HepG2 (cell line): ENCODE measurements at regions not wholly inside any gene's neighbourhood (a gene's known extent, or its start where the extent isn't known, plus 50 kb on each side); places are given as distances from the start of the nearest gene placed in this dataset.

Source experiments
- AKAP8 ChIP-seq: sonication (generic); formaldehyde crosslinking; IDR thresholded peaks from 2 replicates; pipeline ENCODE4 v1.5.1; 2020; ENCODE audit warnings: mild to moderate bottlenecking, missing genetic modification reagents
- ATF6 ChIP-seq: sonication (generic); formaldehyde crosslinking; conservative IDR thresholded peaks from 2 replicates; pipeline ENCODE4 v1.4.0; 2020; ENCODE audit warnings: missing genetic modification reagents
- BCL6 ChIP-seq: IDR thresholded peaks from 2 replicates; pipeline ENCODE4 v1.6.1; 2016; ENCODE audit warnings: missing genetic modification reagents, missing compliant biosample characterization
- CC2D1A ChIP-seq: sonication (generic); formaldehyde crosslinking; IDR thresholded peaks from 2 replicates; pipeline ENCODE4 v1.8.1; 2023; ENCODE audit warnings: mild to moderate bottlenecking, missing genetic modification reagents
- DRAP1 ChIP-seq: IDR thresholded peaks from 2 replicates; pipeline ENCODE4 v1.6.1; 2016; ENCODE audit warnings: missing genetic modification reagents, missing compliant biosample characterization
- FOXO4 ChIP-seq: sonication (generic); formaldehyde crosslinking; conservative IDR thresholded peaks from 2 replicates; pipeline ENCODE4 v1.8.1; 2023; ENCODE audit warnings: missing genetic modification reagents
- HMG20A ChIP-seq: IDR thresholded peaks from 2 replicates; pipeline ENCODE4 v1.6.1; 2016; ENCODE audit warnings: borderline replicate concordance
- HNRNPL ChIP-seq: fragments of 200-400 bp; formaldehyde crosslinking; IDR thresholded peaks from 2 replicates; pipeline ENCODE4 v1.6.1; 2017; ENCODE audit warnings: mild to moderate bottlenecking, low read depth, low read length
- IKZF1 ChIP-seq: fragments of 450-650 bp; IDR thresholded peaks from 2 replicates; pipeline ENCODE4 v1.7.1; 2016
- ISL2 ChIP-seq: sonication (generic); formaldehyde crosslinking; IDR thresholded peaks from 2 replicates; pipeline ENCODE4 v1.5.0; 2020; ENCODE audit warnings: missing genetic modification reagents
- MYC ChIP-seq: sonication (generic); formaldehyde crosslinking; IDR thresholded peaks from 2 replicates; pipeline ENCODE4 v1.9.0; 2021; ENCODE audit warnings: missing genetic modification reagents, borderline replicate concordance
- NCOA5 ChIP-seq: sonication (generic); formaldehyde crosslinking; IDR thresholded peaks from 2 replicates; pipeline ENCODE4 v1.4.0; 2020; ENCODE audit warnings: missing genetic modification reagents
- NONO ChIP-seq, 2 experiments: fragments of 450-650 bp in 1 of 2; sonication (generic) in 1 of 2; formaldehyde crosslinking in 1 of 2; IDR thresholded peaks in 1 of 2; conservative IDR thresholded peaks in 1 of 2; 2 replicates each; pipeline versions ENCODE4 v1.6.1 to v1.8.0; 2017 to 2022; ENCODE audit warnings: mild to moderate bottlenecking in 1 of 2, missing genetic modification reagents in 1 of 2, moderate library complexity in 1 of 2
- NR1H2 ChIP-seq: sonication (generic); formaldehyde crosslinking; IDR thresholded peaks from 2 replicates; pipeline ENCODE4 v1.8.1; 2022; ENCODE audit warnings: low read depth, missing genetic modification reagents, borderline replicate concordance
- PBX3 ChIP-seq: sonication (generic); formaldehyde crosslinking; IDR thresholded peaks from 2 replicates; pipeline ENCODE4 v1.8.1; 2023; ENCODE audit warnings: missing genetic modification reagents, inconsistent platforms, borderline replicate concordance
- PHF20 ChIP-seq: sonication (generic); formaldehyde crosslinking; IDR thresholded peaks from 2 replicates; pipeline ENCODE4 v1.5.0; 2020; ENCODE audit warnings: mild to moderate bottlenecking, missing genetic modification reagents
- RARA ChIP-seq: IDR thresholded peaks from 2 replicates; pipeline ENCODE4 v1.6.1; 2016; ENCODE audit warnings: missing genetic modification reagents, missing compliant biosample characterization
- RARG ChIP-seq: sonication (generic); formaldehyde crosslinking; IDR thresholded peaks from 2 replicates; pipeline ENCODE4 v1.4.0; 2020; ENCODE audit warnings: low read depth, mild to moderate bottlenecking, missing genetic modification reagents
- TRIM22 ChIP-seq: fragments of 450-650 bp; IDR thresholded peaks from 2 replicates; pipeline ENCODE4 v1.6.1; 2017
- ZIK1 ChIP-seq: sonication (generic); formaldehyde crosslinking; IDR thresholded peaks from 2 replicates; pipeline ENCODE4 v1.5.0; 2020; ENCODE audit warnings: mild to moderate bottlenecking, low read depth, missing genetic modification reagents, borderline replicate concordance
- ZMYM3 ChIP-seq: sonication (generic); formaldehyde crosslinking; IDR thresholded peaks from 2 replicates; pipeline ENCODE4 v1.5.1; 2020; ENCODE audit warnings: mild to moderate bottlenecking, missing genetic modification reagents
- ZNF460 ChIP-seq: sonication (generic); formaldehyde crosslinking; IDR thresholded peaks from 2 replicates; pipeline ENCODE4 v1.5.1; 2020; ENCODE audit warnings: missing genetic modification reagents, mild to moderate bottlenecking, borderline replicate concordance
- ZNF770 ChIP-seq: sonication (generic); formaldehyde crosslinking; IDR thresholded peaks from 2 replicates; pipeline ENCODE4 v1.5.0; 2020; ENCODE audit warnings: mild to moderate bottlenecking, missing genetic modification reagents
- ZNF839 ChIP-seq: sonication (generic); formaldehyde crosslinking; IDR thresholded peaks from 2 replicates; pipeline ENCODE4 v1.4.0; 2020; ENCODE audit warnings: missing genetic modification reagents, mild to moderate bottlenecking, borderline replicate concordance

GRCh38 chr14:30235485-30235884 is 307.8 kb upstream of the PRKD1 start (continued):
- TF ChIP-seq PBX3 (CRISPR knock-in tag) (no peak), NR1H2 (CRISPR knock-in tag) (no peak), TRIM22 (peak; percentile 90; the same call in 1 of the 2 replicates), AKAP8 (CRISPR knock-in tag) (no peak), CC2D1A (CRISPR knock-in tag) (no peak), ATF6 (CRISPR knock-in tag) (no peak), MYC (CRISPR knock-in tag) (no peak), ZNF839 (CRISPR knock-in tag) (no peak), ZNF460 (no peak), NCOA5 (no peak), HMG20A (CRISPR knock-in tag) (no peak), PHF20 (CRISPR knock-in tag) (no peak), RARG (CRISPR knock-in tag) (no peak), NONO (IDR thresholded peaks at IDR 0.05) (0 out of 2 replicates have a peak, but pooled peaks have one; percentile 87), NONO (CRISPR knock-in tag; conservative IDR thresholded peaks at IDR 0.05) (no peak), FOXO4 (CRISPR knock-in tag) (no peak), BCL6 (no peak), ZIK1 (no peak), ZNF770 (CRISPR knock-in tag) (no peak), IKZF1 (peak; percentile 88; the same call in 1 of the 2 replicates), RARA (CRISPR knock-in tag) (no peak), DRAP1 (CRISPR knock-in tag) (no peak), HNRNPL (no peak), ISL2 (CRISPR knock-in tag) (no peak), ZMYM3 (no peak)
